ENCODE measurements at regions not wholly inside any gene's neighbourhood (a gene's known extent, or its start where the extent isn't known, plus 50 kb on each side); places are given as distances from the start of the nearest gene placed in this dataset.

DNA sequence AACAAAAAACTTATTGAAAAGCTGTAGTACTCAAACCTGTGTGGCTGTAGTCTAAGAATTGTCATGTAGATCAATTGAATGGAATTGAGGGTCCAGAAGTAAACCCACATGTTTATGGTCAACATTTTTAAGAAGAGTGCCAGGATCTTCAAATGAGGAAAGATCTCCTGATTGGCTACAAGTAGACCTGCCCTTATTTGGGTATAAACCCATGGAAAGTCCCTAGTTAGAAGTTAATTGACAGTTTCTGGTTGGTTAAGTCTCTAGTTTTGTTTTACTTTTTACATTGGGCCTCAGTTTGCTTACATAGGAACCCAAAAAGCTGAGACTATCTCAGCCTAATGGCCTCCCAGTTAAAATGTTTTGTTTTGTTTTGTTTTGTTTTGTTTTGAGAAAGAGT lies 91.9 kb upstream of the RESF1 start:
- no peak for DNase-seq (ENCODE audit: low read depth)
- H3K4me3 ChIP-seq (ENCODE audit: low read depth, low read length): no peak overlapping the region

DNA sequence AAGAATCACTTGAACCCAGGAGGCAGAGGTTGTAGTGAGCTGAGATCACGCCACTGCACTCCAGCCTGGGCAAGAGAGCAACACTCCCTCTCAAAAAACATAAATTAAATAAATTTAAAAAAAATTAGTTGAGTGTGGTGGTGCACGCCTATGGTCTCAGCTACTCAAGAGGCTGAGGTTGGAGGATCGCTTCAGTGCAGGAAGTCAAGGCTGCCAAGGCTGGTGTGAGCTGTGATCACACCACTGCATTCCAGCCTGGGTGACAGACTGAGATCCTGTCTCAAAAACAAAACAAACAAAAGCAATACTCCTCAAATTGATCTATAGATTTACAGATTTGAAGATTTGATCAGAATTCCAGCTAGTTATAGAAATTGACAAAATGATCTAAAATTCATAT lies 92.7 kb upstream of the RESF1 start:
- no peak for DNase-seq (ENCODE audit: low read depth)
- TF ChIP-seq, protein P1, sequence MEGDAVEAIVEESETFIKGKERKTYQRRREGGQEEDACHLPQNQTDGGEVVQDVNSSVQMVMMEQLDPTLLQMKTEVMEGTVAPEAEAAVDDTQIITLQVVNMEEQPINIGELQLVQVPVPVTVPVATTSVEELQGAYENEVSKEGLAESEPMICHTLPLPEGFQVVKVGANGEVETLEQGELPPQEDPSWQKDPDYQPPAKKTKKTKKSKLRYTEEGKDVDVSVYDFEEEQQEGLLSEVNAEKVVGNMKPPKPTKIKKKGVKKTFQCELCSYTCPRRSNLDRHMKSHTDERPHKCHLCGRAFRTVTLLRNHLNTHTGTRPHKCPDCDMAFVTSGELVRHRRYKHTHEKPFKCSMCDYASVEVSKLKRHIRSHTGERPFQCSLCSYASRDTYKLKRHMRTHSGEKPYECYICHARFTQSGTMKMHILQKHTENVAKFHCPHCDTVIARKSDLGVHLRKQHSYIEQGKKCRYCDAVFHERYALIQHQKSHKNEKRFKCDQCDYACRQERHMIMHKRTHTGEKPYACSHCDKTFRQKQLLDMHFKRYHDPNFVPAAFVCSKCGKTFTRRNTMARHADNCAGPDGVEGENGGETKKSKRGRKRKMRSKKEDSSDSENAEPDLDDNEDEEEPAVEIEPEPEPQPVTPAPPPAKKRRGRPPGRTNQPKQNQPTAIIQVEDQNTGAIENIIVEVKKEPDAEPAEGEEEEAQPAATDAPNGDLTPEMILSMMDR (IDR thresholded peaks at IDR 0.05; ENCODE audit: control insufficient read depth, extremely low read depth, insufficient read depth): no peak
- H3K4me3 ChIP-seq (ENCODE audit: low read depth, low read length): no peak overlapping the region

More for the DNA sequence above, 91.9 kb upstream of the RESF1 start:
- TF ChIP-seq, protein P1 (IDR thresholded peaks at IDR 0.05; ENCODE audit: control insufficient read depth, extremely low read depth, insufficient read depth): no peak

DNA sequence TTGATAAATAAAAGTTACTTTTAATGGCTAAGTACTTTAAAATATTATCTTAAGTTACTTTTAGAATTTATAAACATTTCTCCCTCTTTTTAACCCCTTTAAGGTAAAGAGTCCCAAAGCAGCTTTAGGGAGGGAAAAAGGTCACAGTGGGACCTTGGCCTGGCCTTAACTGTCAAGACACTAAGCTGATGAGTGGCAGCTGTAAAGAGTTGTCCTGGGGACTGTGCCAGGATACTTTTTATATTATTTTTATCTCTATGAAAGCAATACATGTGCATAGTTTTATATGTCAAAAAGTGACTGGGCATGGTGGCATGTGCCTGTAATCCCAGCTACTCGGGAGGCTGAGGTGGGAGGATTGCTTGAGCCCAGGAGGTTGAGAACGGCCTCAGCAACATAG lies 94.2 kb upstream of the RESF1 start:
- TF ChIP-seq, protein P1 (IDR thresholded peaks at IDR 0.05; ENCODE audit: control insufficient read depth, extremely low read depth, insufficient read depth): no peak
- no peak overlapping the region for H3K4me3 ChIP-seq (ENCODE audit: low read depth, low read length)
- no peak for DNase-seq (ENCODE audit: low read depth)

DNA sequence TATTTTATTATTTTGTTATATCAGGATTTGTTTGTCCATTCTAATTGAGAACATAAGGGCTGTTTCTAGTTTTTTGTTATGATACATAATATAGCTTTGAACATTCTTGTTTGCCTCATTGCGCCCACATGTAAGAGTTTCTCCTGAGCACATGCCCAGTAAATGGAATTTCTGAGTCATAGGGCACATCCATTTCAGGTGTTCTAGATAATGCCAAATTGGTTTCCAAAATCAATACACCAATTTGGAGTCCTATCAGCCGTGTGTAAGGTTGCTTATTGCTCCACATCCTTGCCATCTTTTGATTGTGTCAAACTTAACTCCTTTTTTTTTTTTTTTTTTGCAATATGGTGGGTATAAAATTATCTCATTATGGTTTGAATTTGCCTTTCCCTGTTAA lies 97.9 kb upstream of the RESF1 start:
- no peak for DNase-seq (ENCODE audit: low read depth)
- no peak overlapping the region for H3K4me3 ChIP-seq (ENCODE audit: low read depth, low read length)
- TF ChIP-seq, protein P1 (IDR thresholded peaks at IDR 0.05; ENCODE audit: control insufficient read depth, extremely low read depth, insufficient read depth): no peak

DNA sequence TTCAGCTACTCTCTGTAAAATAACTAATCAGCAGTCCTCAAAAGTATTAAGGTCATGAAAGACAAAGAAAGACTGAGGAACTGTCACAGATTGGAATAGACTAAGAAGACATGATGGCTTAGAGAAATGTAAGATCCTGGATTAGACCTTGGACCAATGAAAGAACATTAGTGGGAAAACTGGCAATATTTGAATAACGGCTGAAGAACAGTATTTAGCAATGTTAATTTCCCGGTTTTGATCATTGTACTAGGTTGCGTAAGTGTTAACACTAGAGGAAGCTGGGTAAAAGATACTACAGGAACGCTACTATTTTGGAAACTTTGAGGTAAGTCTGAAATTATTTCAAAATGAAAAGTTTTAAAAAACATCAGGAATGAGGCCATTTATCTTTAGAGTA lies 98.8 kb upstream of the RESF1 start:
- DNase-seq (ENCODE audit: low read depth): no peak
- no peak overlapping the region for H3K4me3 ChIP-seq (ENCODE audit: low read depth, low read length)
- TF ChIP-seq, protein P1 (IDR thresholded peaks at IDR 0.05; ENCODE audit: control insufficient read depth, extremely low read depth, insufficient read depth): no peak

DNA sequence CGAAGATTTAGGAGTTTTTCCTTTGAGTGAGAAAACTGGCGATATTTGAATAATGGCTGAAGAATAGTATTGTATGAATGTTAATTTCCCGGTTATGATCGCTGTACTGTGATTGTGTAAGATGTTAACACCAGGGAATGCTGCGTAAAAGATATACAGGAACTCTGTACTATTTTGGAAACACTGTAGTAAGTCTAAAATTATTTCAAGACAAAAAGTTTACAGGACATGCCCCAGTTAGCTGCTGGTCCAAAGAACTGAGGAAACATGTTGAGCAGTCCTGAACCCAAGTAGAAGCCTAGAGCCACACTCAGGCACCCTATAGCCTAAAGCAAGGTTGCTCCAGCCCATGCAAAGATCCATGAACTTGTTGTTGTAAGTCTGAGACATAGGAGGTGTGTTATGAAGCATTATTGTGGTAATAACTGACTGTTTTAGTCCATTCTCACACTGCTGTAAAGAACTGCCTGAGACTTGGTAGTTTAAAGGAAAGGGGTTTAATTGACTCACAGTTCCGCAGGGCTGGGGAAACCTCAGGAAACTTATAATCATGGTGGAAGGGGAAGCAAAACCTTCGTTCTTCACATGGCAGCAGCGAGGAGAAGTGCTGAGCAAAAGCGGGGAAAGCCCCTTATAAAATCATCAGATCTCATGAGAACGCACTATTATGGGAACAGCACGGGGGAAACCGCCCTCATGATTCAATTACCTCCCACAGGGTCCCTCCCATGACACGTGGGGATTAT lies 99.8 kb upstream of the RESF1 start:
- TF ChIP-seq, protein P1 (IDR thresholded peaks at IDR 0.05; ENCODE audit: control insufficient read depth, extremely low read depth, insufficient read depth): no peak
- DNase-seq (ENCODE audit: low read depth): no peak
- H3K4me3 ChIP-seq (ENCODE audit: low read depth, low read length): no peak overlapping the region

DNA sequence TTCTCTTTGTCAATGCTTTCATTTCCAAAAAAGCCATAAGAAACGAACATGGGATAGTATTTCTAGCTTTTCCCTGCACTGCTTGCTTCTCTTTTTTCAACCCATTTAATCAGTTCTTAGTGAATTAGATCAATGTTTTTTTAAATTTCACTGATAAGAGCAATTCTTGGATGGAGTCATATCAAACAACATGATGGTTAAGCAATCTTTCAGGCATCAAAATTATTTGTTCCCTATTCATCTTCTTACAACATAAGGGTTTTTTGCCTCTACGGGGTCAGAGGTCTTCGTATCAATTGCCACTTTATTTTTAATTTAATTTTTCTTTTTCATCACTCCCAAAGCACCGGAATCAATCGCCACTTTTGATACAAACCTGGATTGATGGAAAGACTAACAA lies 103.8 kb upstream of the RESF1 start:
- TF ChIP-seq, protein P1 (IDR thresholded peaks at IDR 0.05; ENCODE audit: control insufficient read depth, extremely low read depth, insufficient read depth): no peak
- DNase-seq (ENCODE audit: low read depth): no peak
- no peak overlapping the region for H3K4me3 ChIP-seq (ENCODE audit: low read depth, low read length)
